NCI-H2081 treated with DMSO at 0.1 percent for 48 hours (cell line): ENCODE measurements at regions not wholly inside any gene's neighbourhood (a gene's known extent, or its start where the extent isn't known, plus 50 kb on each side); places are given as distances from the start of the nearest gene placed in this dataset.

ENCODE experiments used
- DNase-seq: peaks from one replicate; lab custom pipeline; 2025; lab: John Stamatoyannopoulos, UW

DNA sequence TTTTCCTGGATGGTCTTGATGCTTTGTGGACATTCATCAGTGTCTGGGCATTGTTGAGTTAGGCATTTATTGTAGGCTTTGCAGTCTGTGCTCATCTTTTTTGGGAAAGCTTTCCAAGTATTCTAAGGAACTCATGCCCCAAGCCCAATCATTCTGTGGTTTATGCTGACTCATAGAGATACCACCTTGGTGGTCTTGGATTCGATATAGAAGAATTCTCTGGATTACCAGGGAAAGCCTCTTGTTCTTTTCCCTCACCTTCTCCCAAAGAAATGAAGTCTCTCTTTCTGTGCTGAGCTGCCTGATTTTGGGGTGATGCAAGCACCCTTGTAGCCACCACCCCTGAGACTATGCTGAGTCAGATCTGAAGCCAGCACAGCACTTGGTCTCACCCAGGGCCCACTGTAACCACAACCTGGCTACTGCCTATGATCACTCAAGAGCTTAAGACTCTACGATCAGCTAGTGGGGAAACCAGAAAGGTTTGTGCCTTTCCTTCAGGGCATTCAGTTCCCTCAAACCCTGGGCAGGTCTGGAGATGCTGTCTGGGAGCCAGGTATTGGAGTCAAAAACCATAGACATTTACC lies 422.6 kb downstream of the NUF2 start:
- no peak for DNase-seq

DNA sequence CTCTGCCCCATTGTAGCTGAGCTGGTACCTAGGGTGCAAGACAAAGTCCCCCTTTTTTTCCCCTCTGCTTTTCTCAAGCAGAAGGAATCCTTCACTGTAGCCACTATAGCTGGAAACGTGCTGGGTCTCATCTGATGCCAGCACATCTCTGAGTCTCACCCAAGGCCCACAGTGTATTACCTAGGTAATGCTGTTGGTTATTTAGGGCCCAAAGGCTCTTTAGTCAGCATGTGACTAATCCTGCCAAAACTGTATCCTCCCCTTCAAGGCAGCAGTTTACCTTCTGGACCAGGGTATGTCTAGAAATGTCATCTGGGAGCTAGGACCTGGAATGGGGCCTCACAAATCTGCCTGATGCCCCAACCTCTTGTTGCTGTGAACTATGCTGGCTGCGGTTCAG lies 423.4 kb downstream of the NUF2 start:
- no peak for DNase-seq

DNA sequence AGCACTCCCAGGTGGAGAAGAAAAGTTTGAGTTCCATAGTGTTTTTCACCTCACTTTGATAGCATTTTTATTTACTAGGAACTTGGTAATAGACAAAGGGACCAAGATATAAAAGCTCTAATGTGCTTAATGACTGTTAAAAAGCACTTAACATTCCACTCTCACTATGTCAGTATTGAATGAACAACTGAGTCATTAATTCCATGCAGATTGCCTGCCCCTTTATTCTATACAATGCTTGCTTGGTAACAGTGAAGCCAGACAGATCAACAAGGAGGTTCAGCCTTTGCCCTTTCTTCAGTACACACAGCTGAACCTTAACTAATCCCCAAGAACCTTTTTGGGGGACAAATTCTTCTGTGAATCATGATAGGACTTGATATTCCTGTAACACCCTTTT lies 425.5 kb downstream of the NUF2 start:
- DNase-seq: no peak

DNA sequence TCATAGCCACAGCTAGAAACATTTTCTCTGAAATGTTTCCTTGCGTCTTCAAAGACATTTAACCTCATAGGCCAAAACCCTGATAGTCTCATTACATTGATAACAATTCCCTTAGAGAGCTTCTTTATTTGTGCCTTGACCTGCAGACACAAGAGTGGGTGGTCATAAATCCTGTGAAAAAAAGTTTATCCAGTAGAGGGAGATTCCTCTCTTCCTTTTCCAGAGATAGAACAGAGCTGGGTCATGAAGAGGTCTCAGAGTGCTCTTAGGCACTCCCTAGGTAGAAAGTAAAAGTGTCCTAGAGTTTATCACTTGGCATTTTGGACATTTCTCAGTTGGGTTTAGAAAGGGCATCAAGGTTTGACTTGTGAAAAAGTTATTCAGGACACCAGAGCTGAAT lies 426.1 kb downstream of the NUF2 start:
- no peak for DNase-seq

DNA sequence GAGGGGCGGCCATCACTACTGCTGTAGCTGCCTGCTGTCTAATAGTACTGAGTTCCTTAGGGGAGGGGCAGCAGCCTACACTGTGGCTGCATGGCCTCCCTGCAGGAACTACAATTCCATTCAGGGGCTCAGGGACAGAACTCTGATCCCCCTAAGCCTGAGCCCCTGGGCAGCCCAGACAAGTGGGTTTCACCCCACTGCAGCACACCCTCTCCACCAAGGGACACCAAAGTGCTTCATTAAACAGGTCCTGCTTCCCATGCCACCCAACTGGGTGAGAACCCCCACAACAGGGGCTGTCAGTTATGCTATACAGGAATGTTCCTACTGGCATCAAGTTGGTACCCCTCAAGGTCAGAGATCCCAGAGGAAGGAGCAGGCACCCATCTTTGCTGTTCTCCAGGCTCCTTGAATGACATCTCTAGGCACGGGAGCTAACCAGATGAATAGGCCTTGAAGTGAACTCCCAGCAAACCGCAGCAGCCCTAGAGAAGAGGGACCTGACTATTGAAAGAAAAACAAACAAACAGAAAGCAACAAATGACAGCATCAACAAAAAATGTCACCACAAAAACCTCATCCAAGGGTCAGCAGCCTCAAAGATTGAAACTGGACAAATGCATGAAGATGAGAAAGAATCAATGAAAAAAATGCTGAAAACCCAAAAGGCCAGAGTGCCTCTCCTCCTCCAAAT lies 437.4 kb downstream of the NUF2 start:
- DNase-seq: no peak

DNA sequence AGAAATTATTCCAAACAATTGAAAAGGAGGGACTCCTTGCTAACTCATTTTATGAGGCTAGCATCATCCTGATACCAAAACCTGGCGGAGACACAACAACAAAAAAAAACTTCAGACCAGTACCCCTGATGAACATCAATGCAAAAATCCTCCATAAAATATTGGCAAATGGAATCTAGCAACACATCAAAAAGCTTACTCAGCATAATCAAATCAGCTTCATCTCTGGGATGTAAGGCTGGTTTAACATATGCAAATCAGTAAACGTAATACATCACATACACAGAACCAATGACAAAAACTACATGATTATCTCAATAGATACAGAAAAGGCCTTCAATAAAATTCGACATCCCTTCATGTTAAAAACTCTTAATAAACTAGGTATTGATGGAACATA lies 440.1 kb downstream of the NUF2 start:
- DNase-seq: no peak

DNA sequence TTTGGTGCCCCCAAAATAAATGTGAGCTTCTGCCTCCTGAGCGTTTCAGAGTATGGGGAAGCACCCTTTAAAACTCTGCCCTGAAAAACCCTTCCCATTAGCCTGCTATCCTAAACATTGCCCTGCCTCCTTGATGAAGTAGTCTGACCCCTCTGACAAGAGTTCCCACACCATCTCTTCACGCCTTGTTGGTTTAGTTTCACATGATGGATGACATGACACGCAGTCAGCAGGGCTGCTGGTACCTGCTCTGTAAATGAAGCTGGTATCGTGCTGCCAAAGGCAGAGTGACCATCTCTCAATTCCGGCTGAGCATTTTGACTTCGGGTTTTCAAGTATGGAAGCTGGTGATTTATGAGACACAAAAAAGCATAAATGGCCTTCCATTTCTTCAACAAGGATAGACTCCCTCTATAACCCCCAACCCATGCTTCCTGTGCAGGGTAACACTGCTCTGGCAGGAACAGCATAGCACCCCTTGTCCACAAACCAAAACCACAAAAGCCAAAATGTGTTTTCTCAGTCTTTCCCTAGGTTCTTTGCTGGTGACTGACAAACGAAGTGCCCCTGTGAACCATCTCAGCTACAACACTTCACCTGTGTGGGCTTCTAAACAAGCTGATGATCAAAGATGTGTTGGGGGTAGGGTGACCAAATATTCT lies 444.6 kb downstream of the NUF2 start:
- no peak for DNase-seq

DNA sequence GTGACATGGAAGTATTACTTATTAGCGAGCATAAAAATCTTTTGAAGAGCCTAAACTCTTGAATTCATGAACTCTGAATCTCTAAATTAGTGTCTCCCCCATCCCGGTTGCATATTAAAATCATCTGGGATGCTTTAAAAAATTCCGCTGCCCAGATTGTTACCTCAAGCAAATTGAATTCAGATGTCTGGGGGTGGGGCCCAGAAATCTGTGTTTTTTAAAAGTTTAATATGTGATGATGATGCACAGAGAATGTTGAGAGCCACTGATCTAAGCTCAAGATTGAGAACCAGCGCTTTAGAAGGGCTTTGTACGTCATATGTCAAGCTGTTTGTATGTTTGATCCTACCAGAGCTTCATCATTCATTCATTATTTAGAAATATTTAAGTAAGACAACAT lies 446.8 kb downstream of the NUF2 start:
- no peak for DNase-seq

DNA sequence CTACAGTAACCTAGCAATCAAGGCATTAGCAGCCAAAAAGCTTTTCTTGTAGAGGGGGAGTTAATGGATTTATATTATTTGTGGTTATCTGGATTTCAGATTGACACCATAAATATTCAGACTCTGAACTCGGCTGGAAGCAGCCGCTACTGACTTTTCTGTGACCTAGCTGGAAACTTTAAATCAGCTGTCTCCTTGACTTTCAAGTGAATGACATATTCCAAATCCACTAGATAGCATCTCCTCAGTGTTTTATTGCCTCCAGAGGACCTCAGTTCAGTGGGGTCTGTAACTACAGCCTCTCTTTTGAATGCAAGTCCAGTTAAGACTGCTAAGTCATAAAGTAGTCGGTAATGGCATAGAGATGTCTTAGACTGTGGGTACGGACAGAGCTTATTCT lies 448.5 kb downstream of the NUF2 start:
- DNase-seq: no peak

DNA sequence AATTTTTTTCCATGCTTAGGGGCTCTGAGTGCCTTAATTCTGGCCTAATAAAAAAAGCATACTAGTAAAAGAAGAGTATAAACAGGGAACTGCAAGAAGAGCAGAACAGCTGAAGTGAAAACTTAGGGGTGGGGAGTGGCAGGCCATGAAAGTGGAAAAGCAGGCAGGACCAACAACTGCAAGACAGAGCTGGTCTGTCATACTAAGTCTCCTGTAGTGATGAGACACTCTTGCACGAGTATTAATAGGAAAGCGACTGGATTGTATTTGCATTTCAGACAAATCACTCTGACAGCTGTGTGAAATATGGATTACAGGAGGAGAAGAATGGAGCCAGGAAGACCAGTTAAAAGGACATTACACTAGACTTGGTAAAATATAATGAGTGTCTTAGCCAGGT lies 449.9 kb downstream of the NUF2 start:
- no peak for DNase-seq

DNA sequence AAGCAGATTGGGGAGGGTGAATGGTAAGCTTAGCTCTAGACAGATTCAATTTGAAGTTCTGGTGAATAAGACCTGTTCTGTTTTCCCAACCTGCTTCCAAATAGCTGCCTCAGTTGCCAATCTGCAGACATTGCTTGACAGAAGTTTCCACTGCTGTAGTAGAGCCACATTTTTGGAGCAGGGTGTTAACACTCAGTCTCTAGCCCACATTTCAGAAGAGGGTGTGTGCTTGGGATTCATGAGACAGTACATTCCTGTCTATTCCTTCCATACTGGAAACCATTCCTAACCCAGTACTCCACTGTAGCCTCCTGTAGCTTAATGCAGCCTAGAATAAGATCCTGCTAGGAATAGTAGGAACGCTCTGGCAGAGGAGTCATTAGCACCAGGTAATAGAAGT lies 450.5 kb downstream of the NUF2 start:
- no peak for DNase-seq

DNA sequence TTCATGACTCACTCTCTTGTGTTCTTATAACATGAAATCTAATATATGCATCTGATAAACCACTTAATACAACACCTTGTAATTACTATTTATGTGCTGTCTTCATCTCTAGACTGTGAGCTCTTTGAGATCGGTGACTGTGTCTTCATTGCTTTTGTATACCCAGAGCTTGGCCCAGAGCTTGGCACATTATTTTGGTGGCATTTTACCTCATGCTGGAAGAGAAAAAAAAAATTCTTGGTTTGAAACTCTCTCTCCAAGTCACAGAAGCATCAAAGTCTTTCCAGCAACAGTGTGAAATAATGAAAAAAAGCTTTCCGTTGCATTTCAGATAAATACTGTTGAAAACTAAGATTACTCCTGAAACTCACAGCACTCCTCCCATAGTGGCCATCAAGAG lies 451.6 kb downstream of the NUF2 start:
- DNase-seq: no peak

DNA sequence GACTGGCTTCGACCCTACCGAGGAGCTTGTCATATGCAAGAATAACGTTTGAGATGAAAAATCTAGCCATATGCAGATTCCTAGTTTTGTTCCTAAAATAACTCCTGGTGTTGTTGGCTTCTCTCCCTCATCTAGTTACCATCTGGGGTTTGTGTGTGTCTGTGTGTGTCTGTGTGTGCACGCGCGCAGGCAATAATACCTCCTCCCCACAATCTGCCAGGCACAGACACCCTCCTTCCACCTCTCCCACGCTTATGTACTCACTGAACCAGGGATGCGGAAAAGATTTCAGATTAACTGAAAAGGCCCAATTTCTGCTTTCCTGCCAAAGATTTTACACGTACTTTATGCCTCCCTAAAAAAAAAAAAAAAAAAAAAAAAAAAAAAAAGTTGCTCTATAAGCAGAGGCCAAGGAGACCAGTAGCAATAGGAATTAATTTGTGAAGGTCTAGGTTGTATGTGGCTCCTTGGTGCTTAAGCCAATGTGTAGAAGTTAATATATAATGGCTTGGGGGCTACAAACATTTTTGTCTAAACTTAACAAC lies 452.7 kb downstream of the NUF2 start:
- DNase-seq: no peak

DNA sequence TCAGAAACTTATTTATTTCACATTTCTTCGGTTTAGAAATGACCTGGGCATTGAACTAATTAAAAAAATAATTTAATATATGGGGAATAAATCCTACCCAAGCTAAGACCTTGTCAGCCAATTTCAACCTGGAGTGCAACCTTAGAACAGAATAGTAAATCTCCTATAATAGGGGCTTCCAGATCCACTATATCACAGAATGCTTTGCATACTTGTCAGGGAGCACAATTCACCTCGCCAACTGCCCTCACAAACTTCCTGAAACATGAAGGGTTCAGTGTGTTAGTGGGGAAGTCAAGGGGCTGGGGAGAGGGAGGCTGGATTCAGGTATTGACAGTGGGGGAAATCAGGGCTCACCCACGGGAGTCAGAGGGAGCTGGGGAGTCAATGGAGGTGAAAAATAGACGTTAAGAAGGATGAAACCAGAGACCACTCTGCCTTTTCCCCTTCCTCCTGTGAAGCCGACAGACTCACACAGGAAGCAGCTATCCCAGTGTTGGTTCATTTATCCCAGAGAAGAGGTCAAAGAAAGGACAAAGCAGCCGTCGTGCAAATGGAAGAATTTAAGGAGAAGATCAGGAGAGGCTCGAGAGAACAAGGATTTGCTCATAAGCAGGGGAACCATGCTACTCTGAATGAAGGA lies 453.3 kb downstream of the NUF2 start:
- no peak for DNase-seq

DNA sequence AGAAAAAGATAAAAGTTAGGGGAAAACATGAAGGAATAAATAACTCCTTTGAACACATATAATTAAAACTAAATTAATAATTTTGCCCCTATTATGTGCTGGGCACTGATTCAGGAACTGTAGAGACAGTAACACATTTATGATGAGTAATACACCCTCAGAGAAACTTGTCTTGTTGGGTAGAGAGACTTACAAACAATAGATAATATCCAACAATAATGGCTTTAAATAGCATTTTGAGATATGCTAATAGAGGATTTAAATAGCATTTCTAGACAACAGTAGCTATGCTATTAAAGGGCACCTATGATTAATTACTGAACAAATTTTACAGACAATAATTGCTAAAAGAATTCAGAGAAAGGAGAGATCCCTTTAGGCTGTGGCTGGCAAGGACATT lies 455.5 kb downstream of the NUF2 start:
- no peak for DNase-seq

DNA sequence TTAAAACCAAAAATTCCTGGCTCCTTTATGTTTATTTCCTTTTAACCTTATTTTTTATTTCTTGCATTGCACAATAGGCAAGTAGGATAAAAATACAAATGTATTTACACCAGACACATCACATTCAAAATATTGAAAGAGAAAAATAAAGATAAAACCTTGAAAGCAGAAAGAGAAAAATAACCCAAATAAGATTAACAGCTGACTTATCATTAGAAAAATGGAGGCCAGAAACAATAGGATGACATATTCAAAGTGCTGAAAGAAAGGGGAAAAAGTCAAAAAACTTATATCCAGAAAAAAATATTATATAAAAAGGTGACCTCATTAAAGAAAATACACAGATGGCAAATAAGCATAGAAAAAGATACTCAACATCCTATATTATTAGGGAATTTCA lies 459.4 kb downstream of the NUF2 start:
- no peak for DNase-seq

DNA sequence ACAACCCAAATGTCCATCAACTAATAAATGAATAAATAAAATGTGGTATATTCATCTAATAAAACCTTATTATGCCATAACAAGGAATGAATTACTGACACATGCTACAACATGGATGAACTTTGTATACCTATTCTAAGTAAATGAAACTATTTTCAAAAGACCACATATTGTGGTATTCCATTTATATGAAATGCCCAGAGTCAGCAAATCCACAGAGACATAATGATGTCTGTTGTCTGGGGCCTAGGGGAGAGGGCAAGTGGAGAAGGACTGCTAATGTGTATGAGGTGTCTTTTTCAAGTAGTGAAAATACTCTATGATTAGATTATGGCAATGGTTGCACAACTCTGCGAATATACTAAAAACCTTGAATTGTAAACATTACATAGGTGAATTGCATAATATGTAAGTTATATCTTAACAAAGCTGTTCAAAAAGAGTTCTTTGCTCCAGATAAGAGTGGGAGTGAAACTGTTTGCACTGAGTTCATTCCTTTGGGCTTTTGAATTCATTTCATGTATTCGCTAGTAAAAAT lies 464.2 kb downstream of the NUF2 start:
- DNase-seq: no peak

DNA sequence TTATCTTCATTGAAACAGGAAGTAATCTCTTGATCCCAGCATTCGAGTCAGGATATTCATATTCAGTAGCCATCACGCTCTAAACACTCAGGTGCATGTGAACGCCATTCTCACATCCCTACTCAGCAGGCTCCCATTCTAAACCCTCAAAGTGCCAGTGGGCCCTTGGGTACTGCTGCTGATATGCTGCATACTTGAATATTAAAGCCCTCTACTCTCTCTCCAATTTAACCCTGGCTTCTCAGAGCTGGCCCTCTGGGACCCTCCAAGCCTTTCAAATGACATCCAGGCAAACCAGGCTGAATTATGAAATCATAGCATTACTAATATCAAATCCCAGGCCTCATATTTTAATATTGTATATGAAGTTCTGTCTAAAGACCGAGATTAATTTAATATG lies 468.2 kb downstream of the NUF2 start:
- no peak for DNase-seq

DNA sequence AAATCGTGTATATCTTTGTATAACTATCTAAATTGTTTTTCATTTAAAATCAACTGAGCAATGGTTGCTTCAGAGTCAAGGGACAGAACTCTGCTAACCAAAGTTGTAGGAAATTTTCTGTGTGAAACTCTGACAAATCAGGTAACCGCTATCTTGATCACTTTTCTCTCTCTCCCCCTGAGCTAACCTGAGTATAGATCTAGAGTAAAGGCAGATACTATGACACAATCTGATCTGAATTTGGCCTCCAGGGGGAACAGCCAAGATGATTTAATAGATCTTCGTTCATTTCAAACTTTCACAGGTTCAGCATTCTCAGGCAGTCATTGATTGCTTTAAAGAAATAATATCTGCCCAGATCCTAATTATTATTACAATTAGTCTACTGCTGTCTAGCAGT lies 472.8 kb downstream of the NUF2 start:
- DNase-seq: no peak

DNA sequence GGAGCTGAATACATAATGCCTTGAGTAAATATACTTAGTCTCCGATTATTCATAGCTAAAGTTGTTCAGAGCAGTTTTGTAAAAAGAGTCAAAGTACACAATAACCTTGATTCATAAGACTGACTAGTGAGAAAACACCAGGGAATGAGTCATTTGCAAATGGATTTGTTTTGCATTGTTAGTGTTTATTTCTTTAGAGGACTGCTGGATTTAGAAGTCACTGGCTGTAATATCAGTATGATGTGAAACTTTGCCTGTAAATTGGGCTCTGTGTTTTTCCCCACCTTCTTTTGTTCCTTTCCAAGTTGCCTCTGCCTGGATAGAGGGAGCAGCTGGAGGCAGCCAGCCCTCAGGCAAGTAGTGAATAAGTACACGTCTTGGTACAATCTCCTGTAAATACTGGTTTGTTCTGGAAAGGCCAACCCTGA lies 474.7 kb downstream of the NUF2 start:
- DNase-seq: no peak

DNA sequence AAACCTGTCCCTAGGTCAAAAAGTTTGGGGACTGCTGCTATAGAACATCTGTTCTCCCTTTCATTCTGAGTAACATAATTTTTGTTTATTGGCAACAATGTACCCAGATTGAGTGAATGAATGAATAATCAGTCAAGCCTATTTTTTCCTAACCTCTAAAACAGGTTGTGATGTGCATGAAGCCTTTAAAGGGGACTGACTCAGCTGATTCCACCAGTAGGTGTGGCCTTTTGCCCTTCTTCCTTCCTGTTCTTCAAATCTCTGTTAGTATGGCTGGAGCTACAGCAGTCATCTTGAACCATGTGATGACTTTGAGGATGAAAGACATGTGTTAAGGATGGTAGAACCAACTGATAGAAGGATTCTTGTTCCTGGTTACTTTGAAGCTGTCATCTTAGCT lies 476.1 kb downstream of the NUF2 start:
- no peak for DNase-seq

DNA sequence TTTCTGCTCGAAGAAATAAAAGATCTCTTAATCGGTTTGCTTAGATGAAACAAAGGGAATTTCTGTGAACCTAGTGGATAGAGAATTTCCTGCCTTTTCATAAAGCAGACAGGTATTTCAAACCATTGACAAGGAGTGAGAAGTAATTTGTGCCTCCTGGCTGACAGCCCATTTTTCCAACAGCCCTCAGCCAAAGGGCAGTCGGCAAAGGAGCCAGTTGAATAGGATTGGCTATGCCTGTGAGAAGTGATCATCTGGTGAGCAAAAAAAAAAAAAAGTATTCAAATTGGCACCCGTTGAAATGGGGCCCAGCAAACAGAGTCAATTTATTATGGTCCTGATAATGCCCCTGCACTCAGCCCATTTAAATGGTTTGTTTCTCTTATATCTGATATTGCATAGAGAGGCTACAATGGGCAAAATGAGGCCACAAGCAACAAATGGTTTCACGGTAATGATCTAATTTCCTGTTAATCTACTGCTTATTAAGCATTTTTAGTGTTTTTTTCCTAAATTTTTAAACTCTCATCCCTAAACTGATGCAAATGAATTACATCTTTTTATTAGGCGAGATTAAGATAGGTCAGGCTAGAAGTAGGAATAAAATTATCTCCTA lies 477.5 kb downstream of the NUF2 start:
- no peak for DNase-seq
